ENCODE measurements at regions not wholly inside any gene's neighbourhood (a gene's known extent, or its start where the extent isn't known, plus 50 kb on each side); places are given as distances from the start of the nearest gene placed in this dataset.

DNA sequence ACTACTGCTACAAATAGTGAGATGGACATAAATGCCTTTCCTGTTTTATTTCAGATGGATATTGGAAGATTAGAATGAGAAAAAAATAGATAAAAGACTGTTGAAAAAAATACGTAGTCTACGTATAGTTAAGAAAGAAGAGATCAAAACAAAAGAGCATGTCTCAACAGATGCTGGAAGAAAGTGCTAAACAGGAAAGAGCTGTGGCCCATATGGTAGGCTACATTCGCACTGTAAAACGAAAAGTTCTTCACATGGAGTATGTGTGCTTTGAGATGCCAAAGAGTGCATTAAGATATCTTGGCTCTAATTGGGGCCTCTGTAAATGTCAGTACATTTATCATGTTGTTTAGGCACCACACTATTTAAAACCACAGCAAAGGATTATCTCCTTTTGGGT is 741.7 kb downstream of the LTN1 start:
- Histone ChIP-seq H3K36me3 (ENCODE audit: control insufficient read depth, insufficient read depth, low read length) (no peaks in the 10 kb centered on the region), H3K4me3 (ENCODE audit: low read depth, low read length) (no peak overlapping the region), H3K27me3 (ENCODE audit: control insufficient read depth, insufficient read depth, low read length) (no peaks in the 10 kb centered on the region)
- DNase-seq (ENCODE audit: low read depth) = no peak
- TF ChIP-seq, protein P1, sequence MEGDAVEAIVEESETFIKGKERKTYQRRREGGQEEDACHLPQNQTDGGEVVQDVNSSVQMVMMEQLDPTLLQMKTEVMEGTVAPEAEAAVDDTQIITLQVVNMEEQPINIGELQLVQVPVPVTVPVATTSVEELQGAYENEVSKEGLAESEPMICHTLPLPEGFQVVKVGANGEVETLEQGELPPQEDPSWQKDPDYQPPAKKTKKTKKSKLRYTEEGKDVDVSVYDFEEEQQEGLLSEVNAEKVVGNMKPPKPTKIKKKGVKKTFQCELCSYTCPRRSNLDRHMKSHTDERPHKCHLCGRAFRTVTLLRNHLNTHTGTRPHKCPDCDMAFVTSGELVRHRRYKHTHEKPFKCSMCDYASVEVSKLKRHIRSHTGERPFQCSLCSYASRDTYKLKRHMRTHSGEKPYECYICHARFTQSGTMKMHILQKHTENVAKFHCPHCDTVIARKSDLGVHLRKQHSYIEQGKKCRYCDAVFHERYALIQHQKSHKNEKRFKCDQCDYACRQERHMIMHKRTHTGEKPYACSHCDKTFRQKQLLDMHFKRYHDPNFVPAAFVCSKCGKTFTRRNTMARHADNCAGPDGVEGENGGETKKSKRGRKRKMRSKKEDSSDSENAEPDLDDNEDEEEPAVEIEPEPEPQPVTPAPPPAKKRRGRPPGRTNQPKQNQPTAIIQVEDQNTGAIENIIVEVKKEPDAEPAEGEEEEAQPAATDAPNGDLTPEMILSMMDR (IDR thresholded peaks at IDR 0.05; ENCODE audit: insufficient read depth, low read length, severe bottlenecking) = no peak
- FAIRE-seq = no peak

DNA sequence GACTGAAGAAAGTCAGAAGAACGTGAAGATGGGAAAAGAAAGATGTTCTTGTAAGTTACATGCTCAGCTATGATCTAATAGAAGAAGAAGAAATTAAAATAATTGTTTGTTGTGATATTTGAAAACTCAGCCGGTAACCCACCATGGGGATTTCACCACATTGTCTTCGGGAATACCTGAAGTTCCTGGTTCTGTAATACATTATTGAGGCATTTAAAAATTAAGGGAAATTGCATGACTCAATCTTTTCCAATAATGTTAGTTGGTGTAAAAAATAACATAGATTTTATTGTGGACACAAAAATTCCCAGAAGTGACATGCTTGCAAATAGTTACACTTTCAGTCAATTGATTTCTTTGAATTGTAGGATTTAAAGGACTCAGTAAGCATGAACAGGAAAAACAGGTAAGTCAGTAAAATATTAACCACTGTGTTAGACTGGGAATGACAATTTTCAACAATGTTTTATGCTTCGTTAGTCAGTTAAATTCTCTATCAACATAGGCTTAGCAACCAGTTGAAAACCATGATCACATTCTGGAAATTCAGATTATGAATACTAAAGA is 745.1 kb downstream of the LTN1 start:
- DNase-seq (ENCODE audit: low read depth) = no peak
- H3K36me3 ChIP-seq (ENCODE audit: control insufficient read depth, insufficient read depth, low read length) = no peaks in the 10 kb centered on the region
- H3K4me3 ChIP-seq (ENCODE audit: low read depth, low read length) = no peak overlapping the region
- TF ChIP-seq, protein P1 (IDR thresholded peaks at IDR 0.05; ENCODE audit: insufficient read depth, low read length, severe bottlenecking) = no peak
- no peaks in the 10 kb centered on the region for H3K27me3 ChIP-seq (ENCODE audit: control insufficient read depth, insufficient read depth, low read length)
- no peak for FAIRE-seq

DNA sequence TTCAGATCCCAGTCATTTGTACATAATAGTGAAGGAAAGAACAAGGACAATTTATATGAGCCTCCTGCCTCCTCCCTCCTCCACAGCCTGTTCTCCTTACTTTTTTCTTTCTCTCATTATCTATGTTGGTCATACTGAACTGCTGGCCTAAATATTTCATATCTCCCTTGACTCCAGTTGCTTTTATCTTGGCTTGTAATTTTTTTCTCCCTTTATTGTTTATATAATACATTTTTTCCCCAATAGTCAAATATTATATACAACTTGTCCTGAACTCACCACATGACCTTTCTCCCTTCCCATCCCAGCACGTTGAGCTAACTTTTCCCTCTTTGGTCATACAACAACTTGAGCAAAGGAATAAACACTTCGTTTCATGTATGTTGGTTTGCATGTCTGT is 752.1 kb downstream of the LTN1 start:
- no peaks in the 10 kb centered on the region for H3K36me3 ChIP-seq (ENCODE audit: control insufficient read depth, insufficient read depth, low read length)
- FAIRE-seq (no peak), DNase-seq (ENCODE audit: low read depth) (no peak)
- H3K4me3 ChIP-seq (ENCODE audit: low read depth, low read length) = no peak overlapping the region
- H3K27me3 ChIP-seq (ENCODE audit: control insufficient read depth, insufficient read depth, low read length) = no peaks in the 10 kb centered on the region
- TF ChIP-seq, protein P1 (IDR thresholded peaks at IDR 0.05; ENCODE audit: insufficient read depth, low read length, severe bottlenecking) = no peak

DNA sequence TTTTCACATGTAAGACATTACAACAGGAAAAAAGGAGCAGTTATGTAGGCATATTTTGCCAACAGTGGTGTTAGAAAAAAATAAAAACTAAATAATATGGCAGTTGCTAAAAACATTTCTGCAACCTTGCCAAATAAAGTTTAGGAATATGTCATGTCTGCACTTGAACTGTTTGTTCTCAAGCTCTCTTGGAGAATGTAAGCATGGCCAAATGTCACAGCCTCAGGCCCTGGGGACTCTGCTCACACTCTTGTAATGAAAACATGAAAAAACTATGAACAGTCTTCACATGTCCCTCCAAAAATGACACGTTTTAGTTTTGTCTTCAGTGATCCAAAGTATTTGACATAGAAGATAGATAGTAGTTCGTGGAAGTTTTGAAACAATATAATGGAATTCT is 753.3 kb downstream of the LTN1 start:
- Histone ChIP-seq H3K4me3 (ENCODE audit: low read depth, low read length) (no peak overlapping the region), H3K27me3 (ENCODE audit: control insufficient read depth, insufficient read depth, low read length) (no peaks in the 10 kb centered on the region), H3K36me3 (ENCODE audit: control insufficient read depth, insufficient read depth, low read length) (no peaks in the 10 kb centered on the region)
- TF ChIP-seq, protein P1 (IDR thresholded peaks at IDR 0.05; ENCODE audit: insufficient read depth, low read length, severe bottlenecking) = no peak
- peak; percentile 15 for DNase-seq (ENCODE audit: low read depth)
- FAIRE-seq = no peak

DNA sequence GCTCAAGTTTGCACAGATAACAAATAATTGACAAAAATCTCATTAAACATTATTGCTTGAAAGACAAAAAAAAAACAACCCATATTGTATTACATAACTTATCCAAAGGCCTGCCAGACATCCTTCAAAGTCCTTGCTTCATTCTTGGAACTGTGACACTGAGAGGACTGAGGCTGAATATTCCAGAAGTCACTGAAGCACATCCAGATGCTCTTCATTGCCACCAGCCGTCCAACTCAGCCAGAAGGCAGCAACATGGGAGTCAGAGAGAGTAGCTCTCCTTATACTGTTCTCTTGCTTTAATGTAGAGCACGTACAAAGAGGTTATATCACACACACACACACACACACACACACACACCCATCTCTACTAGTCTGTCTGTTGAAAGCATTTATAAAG is 755.0 kb downstream of the LTN1 start:
- FAIRE-seq (no peak), DNase-seq (ENCODE audit: low read depth) (no peak)
- no peak overlapping the region for H3K4me3 ChIP-seq (ENCODE audit: low read depth, low read length)
- TF ChIP-seq, protein P1 (IDR thresholded peaks at IDR 0.05; ENCODE audit: insufficient read depth, low read length, severe bottlenecking) = no peak
- no peaks in the 10 kb centered on the region for H3K36me3 ChIP-seq (ENCODE audit: control insufficient read depth, insufficient read depth, low read length)
- no peaks in the 10 kb centered on the region for H3K27me3 ChIP-seq (ENCODE audit: control insufficient read depth, insufficient read depth, low read length)
